ENCODE measurements at regions not wholly inside any gene's neighbourhood (a gene's known extent, or its start where the extent isn't known, plus 50 kb on each side); places are given as distances from the start of the nearest gene placed in this dataset.

DNA sequence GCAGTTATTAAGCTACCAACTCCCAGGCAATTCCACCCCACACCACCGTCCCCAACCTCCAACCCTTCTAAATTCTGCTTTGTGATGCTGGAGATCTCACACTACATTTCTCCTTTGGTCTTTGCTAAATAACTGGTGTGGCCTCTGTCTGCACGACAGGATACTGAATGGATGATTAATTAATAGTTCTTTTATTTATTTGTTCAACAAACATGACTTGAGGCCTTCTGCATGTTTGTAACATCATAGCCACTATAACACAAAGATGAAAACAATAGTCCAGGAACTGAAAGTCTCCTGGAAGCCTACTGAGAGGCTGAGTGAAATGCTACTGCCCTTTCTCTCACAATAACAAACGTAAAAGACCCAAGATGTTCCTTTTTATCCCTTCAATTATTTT lies 609.5 kb upstream of the UBE2E2 start:
- no peak overlapping the region for H3K4me3 ChIP-seq (ENCODE audit: low read length)
- ChIA-PET POLR2A (no interaction called here), CTCF (no interaction called here)
- no peaks in the 10 kb centered on the region for H3K27me3 Mint-ChIP-seq
- peaks cover 6% of the 10 kb centered on the region for H3K9me3 Mint-ChIP-seq
- H3K36me3 Mint-ChIP-seq (ENCODE audit: low read depth), result no peaks in the 10 kb centered on the region
- no peaks in the 10 kb centered on the region for H3K4me1 Mint-ChIP-seq (ENCODE audit: low read depth)
- no peaks in the 10 kb centered on the region for H3K36me3 ChIP-seq (ENCODE audit: insufficient read depth, low read length)
- no peak overlapping the region for H3K27ac Mint-ChIP-seq
- no peaks in the 10 kb centered on the region for H3K9me3 ChIP-seq (ENCODE audit: control insufficient read depth in 1 of 2, insufficient read depth in 1 of 2, low read length in 2 of 2)
- TF ChIP-seq, protein P1, sequence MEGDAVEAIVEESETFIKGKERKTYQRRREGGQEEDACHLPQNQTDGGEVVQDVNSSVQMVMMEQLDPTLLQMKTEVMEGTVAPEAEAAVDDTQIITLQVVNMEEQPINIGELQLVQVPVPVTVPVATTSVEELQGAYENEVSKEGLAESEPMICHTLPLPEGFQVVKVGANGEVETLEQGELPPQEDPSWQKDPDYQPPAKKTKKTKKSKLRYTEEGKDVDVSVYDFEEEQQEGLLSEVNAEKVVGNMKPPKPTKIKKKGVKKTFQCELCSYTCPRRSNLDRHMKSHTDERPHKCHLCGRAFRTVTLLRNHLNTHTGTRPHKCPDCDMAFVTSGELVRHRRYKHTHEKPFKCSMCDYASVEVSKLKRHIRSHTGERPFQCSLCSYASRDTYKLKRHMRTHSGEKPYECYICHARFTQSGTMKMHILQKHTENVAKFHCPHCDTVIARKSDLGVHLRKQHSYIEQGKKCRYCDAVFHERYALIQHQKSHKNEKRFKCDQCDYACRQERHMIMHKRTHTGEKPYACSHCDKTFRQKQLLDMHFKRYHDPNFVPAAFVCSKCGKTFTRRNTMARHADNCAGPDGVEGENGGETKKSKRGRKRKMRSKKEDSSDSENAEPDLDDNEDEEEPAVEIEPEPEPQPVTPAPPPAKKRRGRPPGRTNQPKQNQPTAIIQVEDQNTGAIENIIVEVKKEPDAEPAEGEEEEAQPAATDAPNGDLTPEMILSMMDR (IDR thresholded peaks at IDR 0.05), result no peak
- no peak overlapping the region for H3K27ac ChIP-seq (ENCODE audit: low read depth in 1 of 2, low read length in 2 of 2)
- ATAC-seq (ENCODE audit: poor library complexity) (no peak), DNase-seq (no peak)
- H3K27me3 ChIP-seq (ENCODE audit: control insufficient read depth in 1 of 2, insufficient read depth in 2 of 2, low read length in 2 of 2), result no peaks in the 10 kb centered on the region
- no peaks in the 10 kb centered on the region for H3K4me1 ChIP-seq (ENCODE audit: insufficient read depth, low read length)
- H3K4me3 Mint-ChIP-seq, result no peak overlapping the region
- intact Hi-C loops (cut with DNase I, micrococcal nuclease), result no loop called here

GRCh38 chr3:22594990-22595389 lies 608.1 kb upstream of the UBE2E2 start:
- no peak for ATAC-seq (ENCODE audit: poor library complexity)
- H3K4me3 Mint-ChIP-seq, result no peak overlapping the region
- DNase-seq, result no peak
- H3K27ac ChIP-seq (ENCODE audit: low read depth in 1 of 2, low read length in 2 of 2), result no peak overlapping the region
- TF ChIP-seq, protein P1 (IDR thresholded peaks at IDR 0.05), result no peak
- no peaks in the 10 kb centered on the region for H3K9me3 ChIP-seq (ENCODE audit: control insufficient read depth in 1 of 2, insufficient read depth in 1 of 2, low read length in 2 of 2)
- no peaks in the 10 kb centered on the region for H3K36me3 Mint-ChIP-seq (ENCODE audit: low read depth)
- H3K27ac Mint-ChIP-seq, result no peak overlapping the region
- ChIA-PET CTCF (no interaction called here), POLR2A (no interaction called here)
- H3K4me1 ChIP-seq (ENCODE audit: insufficient read depth, low read length), result no peaks in the 10 kb centered on the region
- peaks cover 6% of the 10 kb centered on the region for H3K9me3 Mint-ChIP-seq
- H3K36me3 ChIP-seq (ENCODE audit: insufficient read depth, low read length), result no peaks in the 10 kb centered on the region
- intact Hi-C loops (cut with DNase I, micrococcal nuclease), result no loop called here
- H3K27me3 Mint-ChIP-seq, result no peaks in the 10 kb centered on the region
- H3K4me3 ChIP-seq (ENCODE audit: low read length), result no peak overlapping the region
- no peaks in the 10 kb centered on the region for H3K27me3 ChIP-seq (ENCODE audit: control insufficient read depth in 1 of 2, insufficient read depth in 2 of 2, low read length in 2 of 2)
- H3K4me1 Mint-ChIP-seq (ENCODE audit: low read depth), result no peaks in the 10 kb centered on the region

GRCh38 chr3:22606461-22606860 lies 596.7 kb upstream of the UBE2E2 start:
- Histone ChIP-seq H3K27me3 (ENCODE audit: control insufficient read depth in 1 of 2, insufficient read depth in 2 of 2, low read length in 2 of 2) (no peaks in the 10 kb centered on the region), H3K36me3 (ENCODE audit: insufficient read depth, low read length) (no peaks in the 10 kb centered on the region), H3K27ac (ENCODE audit: low read depth in 1 of 2, low read length in 2 of 2) (no peak overlapping the region), H3K9me3 (ENCODE audit: control insufficient read depth in 1 of 2, insufficient read depth in 1 of 2, low read length in 2 of 2) (no peaks in the 10 kb centered on the region), H3K4me3 (ENCODE audit: low read length) (no peak overlapping the region), H3K4me1 (ENCODE audit: insufficient read depth, low read length) (no peaks in the 10 kb centered on the region)
- Mint-ChIP-seq H3K36me3 (ENCODE audit: low read depth) (no peaks in the 10 kb centered on the region), H3K4me3 (no peak overlapping the region), H3K4me1 (ENCODE audit: low read depth) (no peaks in the 10 kb centered on the region), H3K27me3 (no peaks in the 10 kb centered on the region), H3K9me3 (no peaks in the 10 kb centered on the region), H3K27ac (no peak overlapping the region)
- ChIA-PET POLR2A (no interaction called here), CTCF (no interaction called here)
- TF ChIP-seq, protein P1 (IDR thresholded peaks at IDR 0.05), result no peak
- DNase-seq, result no peak
- intact Hi-C loops (cut with DNase I, micrococcal nuclease), result no loop called here
- no peak for ATAC-seq (ENCODE audit: poor library complexity)

Data from CD4-positive, alpha-beta T cell (primary cell).